HG03565 (cell line): ENCODE measurements at regions not wholly inside any gene's neighbourhood (a gene's known extent, or its start where the extent isn't known, plus 50 kb on each side); places are given as distances from the start of the nearest gene placed in this dataset.

ENCODE experiments used
- ATAC-seq: cut with Tn5 transposase; IDR thresholded peaks from one replicate; pipeline ENCODE4 v1.9.1; 2021; ENCODE audit warnings: mild to moderate bottlenecking, moderate library complexity; ENCODE audit not compliant: unreplicated experiment

- no peak for ATAC-seq
These were observed 375.1 kb downstream of the CHSY3 start for GRCh38 chr5:130279386-130279785.

GRCh38 chr5:130278136-130278535, 373.9 kb downstream of the CHSY3 start:
- ATAC-seq: no peak

GRCh38 chr5:130277522-130277921, 373.3 kb downstream of the CHSY3 start:
- no peak for ATAC-seq

GRCh38 chr5:130277002-130277401, 372.7 kb downstream of the CHSY3 start:
- no peak for ATAC-seq

GRCh38 chr5:130272837-130273236, 368.6 kb downstream of the CHSY3 start:
- ATAC-seq: no peak

- no peak for ATAC-seq
These were observed 366.5 kb downstream of the CHSY3 start for GRCh38 chr5:130270786-130271185.

- ATAC-seq: no peak
These were observed 364.2 kb downstream of the CHSY3 start for GRCh38 chr5:130268489-130268888.

- ATAC-seq: no peak
These were observed 363.7 kb downstream of the CHSY3 start for GRCh38 chr5:130267926-130268325.

- ATAC-seq: no peak
These were observed 356.2 kb downstream of the CHSY3 start for GRCh38 chr5:130260481-130260880.

GRCh38 chr5:130251931-130252330, 347.7 kb downstream of the CHSY3 start:
- ATAC-seq: no peak

- ATAC-seq: no peak
These were observed 339.4 kb downstream of the CHSY3 start for GRCh38 chr5:130243641-130244040.

GRCh38 chr5:130237721-130238120, 333.5 kb downstream of the CHSY3 start:
- ATAC-seq: no peak
